Transverse colon (tissue), 4 donors: ENCODE measurements at regions not wholly inside any gene's neighbourhood (a gene's known extent, or its start where the extent isn't known, plus 50 kb on each side); places are given as distances from the start of the nearest gene placed in this dataset.

Experiments
- DNase-seq: peaks from one replicate; pipeline ENCODE4 v3.0.0-alpha.2; 2019
- H3K27ac ChIP-seq, 4 donors: fragments of 200-600 bp; sonication (generic); 2 replicates each; pipeline ENCODE4 v1.5.1; 2016 to 2018; ENCODE audit warnings: inconsistent platforms in 4 of 4
- H3K27me3 ChIP-seq: fragments of 200-600 bp; sonication (generic); 2 replicates; pipeline ENCODE4 v1.5.1; 2017; ENCODE audit warnings: inconsistent platforms
- H3K36me3 ChIP-seq, 4 donors: fragments of 200-600 bp; sonication (generic); 2 replicates each; pipeline ENCODE4 v1.5.1; 2017 to 2019; ENCODE audit warnings: inconsistent platforms in 4 of 4
- H3K4me1 ChIP-seq, 4 donors: fragments of 200-600 bp; sonication (generic); 2 replicates each; pipeline ENCODE4 v1.5.1; 2017 to 2020; ENCODE audit warnings: inconsistent platforms in 4 of 4
- H3K4me3 ChIP-seq, 4 donors: fragments of 200-600 bp; sonication (generic); 1 replicate in 1 of 4; 2 replicates in 3 of 4; pipeline versions ENCODE4 v1.5.1 to v1.6.1; 2017 to 2019; ENCODE audit warnings: inconsistent platforms in 4 of 4
- H3K9me3 ChIP-seq, 2 donors: fragments of 200-600 bp; sonication (generic); 2 replicates each; pipeline ENCODE4 v1.5.1; 2017 to 2019; ENCODE audit warnings: inconsistent platforms in 2 of 2
- EP300 ChIP-seq: sonication (generic); formaldehyde crosslinking; IDR thresholded peaks from one replicate; pipeline ENCODE4 v1.6.1; 2017; ENCODE audit warnings: antibody characterized with exemption, low read depth
- POLR2A ChIP-seq: fragments of 450-650 bp; IDR thresholded peaks from one replicate; pipeline ENCODE4 v1.6.1; 2016; ENCODE audit warnings: antibody characterized with exemption, mild to moderate bottlenecking, moderate library complexity
- POLR2AphosphoS5 ChIP-seq, 3 donors: sonication (generic); formaldehyde crosslinking; IDR thresholded peaks; one replicate each; pipeline ENCODE4 v1.6.1; 2016; ENCODE audit warnings: antibody characterized with exemption in 3 of 3
- WGBS, 2 donors: methylation state at CpG; one replicate each; pipeline ENCODE4 v1.1.5; 2018; ENCODE audit warnings: low coverage in 1 of 2; 5-methylcytosine and 5-hydroxymethylcytosine counted together
- in situ Hi-C, 4 donors: fragments of 200-750 bp; cut with MboI; loops; one replicate each; pipeline versions ENCODE4 v1.15.0 to v1.15.1; 2017; ENCODE audit warnings: low sequenced_read_pairs in 3 of 4, low pct_ligation_motif_present in 1 of 4, low pct_unique_long_range_greater_than_20kb in 1 of 4
- intact Hi-C: fragments of 100-400 bp; cut with DNase I; formaldehyde crosslinking; loops from one replicate; pipeline ENCODE4 v1.15.1; 2023; ENCODE audit warnings: low total_unique reads
- TF ChIP-seq, protein P1 (sequence below), 5 experiments: fragments of 200-600 bp in 3 of 5; fragments of 450-650 bp in 2 of 5; sonication (generic) in 3 of 5; IDR thresholded peaks; 1 replicate in 2 of 5; 2 replicates in 3 of 5; pipeline ENCODE4 v1.5.1; 2016 to 2017; ENCODE audit warnings: antibody characterized with exemption in 5 of 5, inconsistent platforms in 3 of 5, mild to moderate bottlenecking in 2 of 5, moderate library complexity in 1 of 5

DNA sequence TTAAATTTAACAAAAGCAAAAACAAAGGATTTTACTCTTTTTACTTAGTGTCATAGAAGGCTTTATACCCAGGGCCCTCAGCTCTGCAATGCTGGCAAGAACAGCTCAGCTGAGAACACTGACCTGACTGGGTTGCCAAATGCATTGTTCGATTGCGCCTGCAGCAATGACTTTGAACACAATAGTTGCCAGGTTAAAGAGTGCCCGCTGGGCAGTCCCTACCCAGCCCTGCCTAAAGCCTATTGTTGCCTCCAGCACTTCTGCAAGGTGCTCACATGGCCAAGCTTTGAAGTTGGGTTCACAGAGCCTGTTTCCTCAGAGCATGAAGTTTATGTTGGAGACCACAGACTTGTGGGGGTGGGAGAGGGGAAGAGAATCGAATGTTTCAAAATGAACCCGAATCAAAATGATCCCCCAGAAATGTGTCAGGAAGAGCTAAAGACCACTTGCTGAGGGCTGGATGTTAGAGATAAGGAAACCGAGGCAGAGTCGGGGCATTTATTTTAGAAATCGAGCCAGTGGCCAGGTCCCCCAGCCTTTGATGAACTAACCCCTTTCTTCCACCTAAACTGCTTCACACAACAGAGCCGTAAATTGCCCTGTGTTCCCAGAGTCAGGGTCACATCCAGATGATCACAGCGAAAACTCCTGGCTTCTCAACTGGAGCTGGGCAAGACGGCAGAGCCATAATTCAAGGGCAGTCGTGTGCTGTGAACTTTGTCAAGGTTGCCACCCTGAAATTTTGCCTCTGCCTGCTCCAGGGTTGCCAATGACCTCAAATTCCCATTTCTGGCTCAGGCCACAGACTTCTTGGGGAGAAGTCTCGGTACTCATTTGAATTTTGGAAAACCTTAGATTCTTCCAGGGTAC, 55.0 kb downstream of the FOXA2 start:
- Histone ChIP-seq H3K4me3 (no peak overlapping the region), H3K4me1 (no peaks in the 10 kb centered on the region), H3K36me3 (no peaks in the 10 kb centered on the region), H3K27ac (no peak overlapping the region), H3K27me3 (no peaks in the 10 kb centered on the region), H3K9me3 (no peaks in the 10 kb centered on the region)
- intact Hi-C loops (no loop called here), in situ Hi-C loops (no loop called here)
- no peak for TF ChIP-seq POLR2A
- TF ChIP-seq, protein P1, sequence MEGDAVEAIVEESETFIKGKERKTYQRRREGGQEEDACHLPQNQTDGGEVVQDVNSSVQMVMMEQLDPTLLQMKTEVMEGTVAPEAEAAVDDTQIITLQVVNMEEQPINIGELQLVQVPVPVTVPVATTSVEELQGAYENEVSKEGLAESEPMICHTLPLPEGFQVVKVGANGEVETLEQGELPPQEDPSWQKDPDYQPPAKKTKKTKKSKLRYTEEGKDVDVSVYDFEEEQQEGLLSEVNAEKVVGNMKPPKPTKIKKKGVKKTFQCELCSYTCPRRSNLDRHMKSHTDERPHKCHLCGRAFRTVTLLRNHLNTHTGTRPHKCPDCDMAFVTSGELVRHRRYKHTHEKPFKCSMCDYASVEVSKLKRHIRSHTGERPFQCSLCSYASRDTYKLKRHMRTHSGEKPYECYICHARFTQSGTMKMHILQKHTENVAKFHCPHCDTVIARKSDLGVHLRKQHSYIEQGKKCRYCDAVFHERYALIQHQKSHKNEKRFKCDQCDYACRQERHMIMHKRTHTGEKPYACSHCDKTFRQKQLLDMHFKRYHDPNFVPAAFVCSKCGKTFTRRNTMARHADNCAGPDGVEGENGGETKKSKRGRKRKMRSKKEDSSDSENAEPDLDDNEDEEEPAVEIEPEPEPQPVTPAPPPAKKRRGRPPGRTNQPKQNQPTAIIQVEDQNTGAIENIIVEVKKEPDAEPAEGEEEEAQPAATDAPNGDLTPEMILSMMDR (IDR thresholded peaks at IDR 0.05), result no peak
- no peak for TF ChIP-seq EP300
- TF ChIP-seq POLR2AphosphoS5 (IDR thresholded peaks at IDR 0.05), result no peak
- DNase-seq, result no peak
- 66 to 80% methylated on average over 1 to 13 of the region's 13 CpGs for WGBS, 2 donors

DNA sequence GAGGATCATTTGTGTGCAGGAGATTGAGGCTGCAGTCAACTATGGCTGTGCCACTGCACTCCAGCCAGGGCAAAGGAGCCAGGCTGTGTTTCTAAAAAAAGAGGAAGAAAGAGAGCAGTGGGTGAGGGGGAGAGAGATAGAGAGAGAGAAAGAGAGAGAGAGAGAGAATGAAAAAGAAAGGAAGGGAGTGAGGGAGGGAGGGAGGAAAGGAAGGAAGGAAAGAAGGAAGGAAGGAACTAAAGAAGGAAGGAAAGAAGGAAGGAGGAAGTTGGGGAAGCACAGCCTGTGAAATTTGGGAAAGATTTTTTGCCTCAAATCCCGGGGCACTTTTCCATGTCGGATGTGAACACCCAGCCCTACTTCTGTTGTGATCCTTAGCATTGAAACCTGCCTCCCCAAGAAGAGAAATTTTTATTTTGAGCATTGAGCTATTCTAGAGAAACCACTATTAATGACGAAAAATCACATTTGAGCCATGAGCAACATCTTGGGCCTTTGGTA, 57.8 kb downstream of the FOXA2 start:
- H3K9me3 ChIP-seq, result no peaks in the 10 kb centered on the region
- no peak for DNase-seq
- in situ Hi-C loops, result no loop called here
- H3K27ac ChIP-seq, result no peak overlapping the region
- H3K36me3 ChIP-seq, result no peaks in the 10 kb centered on the region
- WGBS, 2 donors, result 71 to 75% methylated on average over 3 of the region's 3 CpGs
- intact Hi-C loops, result no loop called here
- no peaks in the 10 kb centered on the region for H3K4me1 ChIP-seq
- no peaks in the 10 kb centered on the region for H3K27me3 ChIP-seq
- no peak for TF ChIP-seq EP300
- no peak for TF ChIP-seq POLR2A
- TF ChIP-seq, protein P1 (IDR thresholded peaks at IDR 0.05), result no peak
- no peak for TF ChIP-seq POLR2AphosphoS5 (IDR thresholded peaks at IDR 0.05)
- H3K4me3 ChIP-seq, result no peak overlapping the region

DNA sequence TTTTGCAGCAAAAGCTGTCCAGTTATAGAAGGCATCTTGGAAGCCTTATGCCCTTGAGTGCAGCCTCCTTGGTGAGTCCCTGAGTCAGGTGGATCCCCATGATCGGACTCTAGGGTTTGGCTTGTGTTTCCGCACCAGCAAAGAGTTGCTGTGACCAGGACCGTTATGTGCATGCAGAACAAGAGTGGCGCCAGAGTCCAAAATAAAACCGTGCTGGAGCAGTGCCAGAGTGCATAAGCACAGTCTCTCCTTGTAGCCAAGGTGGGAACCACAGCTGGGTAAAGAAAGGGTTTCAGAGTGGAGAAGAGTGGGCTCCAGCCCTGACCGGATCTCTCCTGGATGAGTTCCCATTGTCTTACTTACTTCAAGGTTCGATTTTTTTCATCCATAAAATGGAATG, 58.6 kb downstream of the FOXA2 start:
- no peaks in the 10 kb centered on the region for H3K36me3 ChIP-seq
- H3K4me3 ChIP-seq, result no peak overlapping the region
- H3K4me1 ChIP-seq, result no peaks in the 10 kb centered on the region
- WGBS, 2 donors, result 77 to 90% methylated on average over 4 to 7 of the region's 7 CpGs
- no peak for DNase-seq
- TF ChIP-seq, protein P1 (IDR thresholded peaks at IDR 0.05), result no peak
- TF ChIP-seq EP300, result no peak
- no peak for TF ChIP-seq POLR2A
- no peak for TF ChIP-seq POLR2AphosphoS5 (IDR thresholded peaks at IDR 0.05)
- H3K9me3 ChIP-seq, result no peaks in the 10 kb centered on the region
- intact Hi-C loops, result no loop called here
- no peak overlapping the region for H3K27ac ChIP-seq
- in situ Hi-C loops, result no loop called here
- no peaks in the 10 kb centered on the region for H3K27me3 ChIP-seq

DNA sequence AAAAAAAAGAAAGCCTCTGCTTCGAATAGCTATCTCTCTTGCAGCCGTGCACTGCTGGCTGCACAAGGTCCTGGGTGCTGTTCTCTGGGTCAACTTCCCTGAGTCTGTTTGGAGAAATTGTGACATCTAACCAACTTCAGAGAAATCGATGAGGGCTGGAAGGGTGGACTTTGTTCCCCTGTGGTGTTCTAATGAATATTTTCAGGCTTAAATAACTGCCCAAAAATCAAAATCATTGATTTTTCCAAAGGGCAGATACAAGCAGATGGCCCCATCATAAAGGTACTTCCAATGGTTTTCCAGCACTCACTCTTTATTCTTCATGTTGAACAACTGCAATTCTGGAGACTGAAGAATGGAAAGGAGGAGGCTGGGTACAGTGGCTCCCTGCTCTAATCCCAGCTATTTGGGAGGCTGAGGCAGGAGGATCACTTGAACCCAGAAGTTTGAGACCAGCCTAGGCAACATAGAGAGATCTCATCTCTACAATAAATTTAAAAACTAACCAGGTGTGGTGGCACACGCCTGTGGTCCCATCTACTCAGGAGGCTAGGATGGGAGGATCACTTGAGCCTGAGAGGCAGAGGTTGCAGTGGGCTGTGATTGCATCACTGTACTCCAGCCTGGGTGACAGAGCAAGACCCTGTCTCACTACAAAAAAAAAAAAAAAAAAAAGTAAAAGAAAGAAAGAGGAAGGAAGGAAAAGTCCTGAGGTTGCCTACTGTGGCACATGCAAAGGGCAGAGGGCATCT, 59.1 kb downstream of the FOXA2 start:
- peak overlapping the region; percentile 23 to 62 (median 48) for H3K27ac ChIP-seq
- no peaks in the 10 kb centered on the region for H3K27me3 ChIP-seq
- no peaks in the 10 kb centered on the region for H3K9me3 ChIP-seq
- DNase-seq, result no peak
- intact Hi-C loops, result no loop called here
- H3K36me3 ChIP-seq, result no peaks in the 10 kb centered on the region
- in situ Hi-C loops, result no loop called here
- H3K4me1 ChIP-seq, result no peaks in the 10 kb centered on the region
- no peak for TF ChIP-seq EP300
- TF ChIP-seq POLR2AphosphoS5 (IDR thresholded peaks at IDR 0.05), result no peak
- TF ChIP-seq POLR2A, result no peak
- TF ChIP-seq, protein P1 (IDR thresholded peaks at IDR 0.05), result no peak
- 79 to 85% methylated on average over 3 to 4 of the region's 4 CpGs for WGBS, 2 donors
- no peak overlapping the region for H3K4me3 ChIP-seq
